MCF 10A (cell line): ENCODE measurements at regions not wholly inside any gene's neighbourhood (a gene's known extent, or its start where the extent isn't known, plus 50 kb on each side); places are given as distances from the start of the nearest gene placed in this dataset.
A peak's percentile ranks its signal among the peaks of the same experiment; 100 is the strongest.

Experiments used
- BruUV-seq: library from RNA; stranded (reverse); fragments of 400-500 nt; replicated peaks from 2 replicates; lab custom pipeline; 2021; lab: Mats Ljungman, UMichigan
- CTCF ChIA-PET: fragments of 300-600 bp; sonication (Branson Sonifier 250); formaldehyde crosslinking; extraction: SDS; loops from one replicate; lab custom pipeline; 2021; ENCODE audit warnings: antibody characterized with exemption, inconsistent platforms; lab: Yijun Ruan, JAX
- POLR2A ChIA-PET: fragments of 300-600, 350-650 bp; sonication (Branson Sonifier 250); formaldehyde crosslinking; extraction: SDS; loops from one replicate; lab custom pipeline; 2020; ENCODE audit warnings: antibody characterized with exemption, inconsistent platforms; lab: Yijun Ruan, JAX
- DNase-seq: peaks from one replicate; pipeline ENCODE4 v3.0.0-alpha.2; 2018; ENCODE audit not compliant: unreplicated experiment
- H3K27ac Mint-ChIP-seq: one replicate; pipeline ENCODE4 v1.8.0; 2022; ENCODE audit warnings: mild to moderate bottlenecking, low read depth, mixed read lengths; ENCODE audit not compliant: unreplicated experiment
- H3K27me3 Mint-ChIP-seq: one replicate; pipeline ENCODE4 v1.8.0; 2022; ENCODE audit warnings: mixed read lengths; ENCODE audit not compliant: insufficient read depth, unreplicated experiment
- H3K36me3 Mint-ChIP-seq: one replicate; pipeline ENCODE4 v1.8.0; 2022; ENCODE audit warnings: mild to moderate bottlenecking, moderate library complexity, mixed read lengths; ENCODE audit not compliant: insufficient read depth, unreplicated experiment
- H3K4me1 Mint-ChIP-seq: one replicate; pipeline ENCODE4 v1.8.0; 2022; ENCODE audit warnings: mixed read lengths; ENCODE audit not compliant: insufficient read depth, unreplicated experiment
- H3K4me3 Mint-ChIP-seq: one replicate; pipeline ENCODE4 v1.8.0; 2022; ENCODE audit warnings: mild to moderate bottlenecking, moderate library complexity, mixed read lengths; ENCODE audit not compliant: unreplicated experiment
- H3K9me3 Mint-ChIP-seq: one replicate; pipeline ENCODE4 v1.8.0; 2022; ENCODE audit warnings: mixed read lengths; ENCODE audit not compliant: unreplicated experiment
- CTCF ChIP-seq: fragments of 200-600 bp; IDR thresholded peaks from one replicate; pipeline ENCODE4 v1.8.0; 2022; ENCODE audit warnings: antibody characterized with exemption, mild to moderate bottlenecking; ENCODE audit not compliant: unreplicated experiment
- intact Hi-C: fragments of 100-400 bp; cut with micrococcal nuclease; formaldehyde crosslinking; loops from 2 replicates; pipeline ENCODE4 v1.14.1; 2022

DNA sequence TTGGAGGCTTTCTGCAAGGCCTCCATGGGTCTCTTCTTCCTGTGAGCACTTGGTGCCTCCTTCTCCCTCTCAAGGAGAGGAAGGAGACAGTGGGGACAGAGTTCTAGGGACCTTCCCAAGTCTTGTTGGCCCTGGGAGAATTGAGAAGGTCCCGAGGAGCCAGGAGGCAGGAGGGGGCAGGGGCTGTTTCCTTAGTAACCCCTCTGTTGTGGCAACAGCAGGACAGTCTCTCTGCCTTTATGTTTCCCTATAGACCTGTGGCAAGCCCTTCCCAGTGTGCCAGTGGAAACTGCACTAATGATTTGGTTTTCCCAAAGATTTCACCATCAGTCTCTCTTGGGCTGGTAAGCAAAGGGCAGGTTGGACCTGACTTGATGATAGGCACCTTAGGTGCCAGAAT lies 87.8 kb upstream of the GALNT15 start:
- POLR2A ChIA-PET, result interaction anchor here (1.1 kb wide), 1 partner anchor 18 kb away, joined by 3 read pairs; no protein-coding TSS in a partner anchor

DNA sequence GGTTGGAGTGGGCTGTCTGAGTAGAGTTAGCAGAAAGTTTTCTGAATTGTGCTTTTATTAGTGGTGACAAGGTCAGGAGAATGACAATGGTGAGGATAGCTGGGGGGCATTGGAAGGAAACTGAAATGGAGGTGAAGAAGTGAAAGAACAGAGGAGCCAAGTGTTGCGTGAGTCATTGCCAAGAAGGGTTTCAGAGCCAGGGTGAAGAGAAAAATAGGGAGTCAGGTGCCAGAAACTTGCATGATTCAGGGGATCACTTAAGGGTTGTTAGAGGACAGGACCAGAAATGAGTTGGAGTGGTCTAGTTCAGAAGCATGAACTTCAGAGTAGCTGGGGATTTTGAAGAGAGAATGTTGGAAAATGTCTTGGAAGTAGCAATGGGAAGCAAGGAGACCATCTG lies 86.0 kb upstream of the GALNT15 start:
- intact Hi-C loops, result no loop called here
- Mint-ChIP-seq H3K4me1 (no peaks in the 10 kb centered on the region), H3K9me3 (no peaks in the 10 kb centered on the region), H3K36me3 (no peaks in the 10 kb centered on the region), H3K4me3 (no peak overlapping the region), H3K27me3 (no peaks in the 10 kb centered on the region), H3K27ac (no peak overlapping the region)
- DNase-seq, result peak; percentile 56
- CTCF ChIA-PET, result interaction anchor here (0.6 to 1.0 kb wide), 2 partner anchors 93 to 1350 kb away, joined by 3 to 7 read pairs; no protein-coding TSS in a partner anchor
- POLR2A ChIA-PET, result interaction anchor here (2.0 to 2.1 kb wide), 2 partner anchors 17 to 20 kb away, joined by 5 to 12 read pairs; no protein-coding TSS in a partner anchor
- no TSS peak for BruUV-seq
- no peak for TF ChIP-seq CTCF

More for the DNA sequence above, 87.8 kb upstream of the GALNT15 start:
- no peak overlapping the region for H3K4me3 Mint-ChIP-seq
- CTCF ChIA-PET, result no interaction called here
- H3K27me3 Mint-ChIP-seq, result no peaks in the 10 kb centered on the region
- H3K36me3 Mint-ChIP-seq, result no peaks in the 10 kb centered on the region
- peaks cover 13% of the 10 kb centered on the region for H3K9me3 Mint-ChIP-seq
- intact Hi-C loops, result no loop called here
- no TSS peak for BruUV-seq
- no peak for TF ChIP-seq CTCF
- H3K27ac Mint-ChIP-seq, result no peak overlapping the region
- no peaks in the 10 kb centered on the region for H3K4me1 Mint-ChIP-seq
- no peak for DNase-seq

- CTCF ChIA-PET, result interaction anchor here (0.6 to 1.8 kb wide), 4 partner anchors 18 to 757 kb away, joined by 3 to 4 read pairs (median 4); no protein-coding TSS in a partner anchor
- Mint-ChIP-seq H3K4me3 (no peak overlapping the region), H3K27ac (no peak overlapping the region), H3K27me3 (no peaks in the 10 kb centered on the region), H3K9me3 (no peaks in the 10 kb centered on the region), H3K4me1 (peaks cover 3% of the 10 kb centered on the region), H3K36me3 (no peaks in the 10 kb centered on the region)
- intact Hi-C loops, result no loop called here
- no peak for TF ChIP-seq CTCF
- POLR2A ChIA-PET, result interaction anchor here (0.6 to 2.1 kb wide), 10 partner anchors 9 to 289 kb away, joined by 3 to 41 read pairs (median 4); no protein-coding TSS in a partner anchor
- no peak for DNase-seq
- no TSS peak for BruUV-seq
These were observed 85.0 kb upstream of the GALNT15 start for GRCh38 chr3:16089521-16089920.

GRCh38 chr3:16090024-16090423 lies 84.5 kb upstream of the GALNT15 start:
- Mint-ChIP-seq H3K27ac (no peak overlapping the region), H3K36me3 (no peaks in the 10 kb centered on the region), H3K27me3 (no peaks in the 10 kb centered on the region), H3K9me3 (no peaks in the 10 kb centered on the region), H3K4me1 (peaks cover 6% of the 10 kb centered on the region), H3K4me3 (no peak overlapping the region)
- ChIA-PET CTCF (interaction anchor here (0.6 to 1.8 kb wide), 4 partner anchors 18 to 756 kb away, joined by 3 to 4 read pairs (median 4); no protein-coding TSS in a partner anchor), POLR2A (interaction anchor here (0.6 to 2.1 kb wide), 13 partner anchors 8 to 289 kb away, joined by 3 to 41 read pairs (median 3); partner anchors contain the start of genes DPH3 and OXNAD1)
- no TSS peak for BruUV-seq
- intact Hi-C loops, result no loop called here
- TF ChIP-seq CTCF, result no peak
- DNase-seq, result peak; percentile 92
